Lung (tissue), 11 donors: ENCODE measurements at regions not wholly inside any gene's neighbourhood (a gene's known extent, or its start where the extent isn't known, plus 50 kb on each side); places are given as distances from the start of the nearest gene placed in this dataset.

Experiments
- ATAC-seq: fragments of 200-7000 bp; cut with Tn5 transposase; one replicate; pipeline ENCODE4 v1.9.1; 2020; ENCODE audit warnings: moderate number of reproducible peaks; ENCODE audit not compliant: insufficient read depth, low FRiP score
- DNase-seq, 3 donors: peaks; one replicate each; pipeline ENCODE4 v3.0.0-alpha.2; 2013 to 2017
- H3K27ac ChIP-seq, 2 donors: one replicate each; pipeline ENCODE4 v1.5.1; 2013; ENCODE audit warnings: mild to moderate bottlenecking in 2 of 2, moderate library complexity in 2 of 2, control low read depth in 1 of 2, inconsistent platforms in 1 of 2, low read depth in 1 of 2, low read length in 1 of 2
- H3K27me3 ChIP-seq, 3 donors: one replicate each; pipeline ENCODE4 v1.5.1; 2013; ENCODE audit warnings: low read length in 2 of 3; ENCODE audit not compliant: control insufficient read depth in 3 of 3, insufficient read depth in 3 of 3
- H3K36me3 ChIP-seq, 4 donors: one replicate each; pipeline ENCODE4 v1.5.1; 2013; ENCODE audit warnings: low read length in 4 of 4, mild to moderate bottlenecking in 1 of 4, moderate library complexity in 1 of 4; ENCODE audit not compliant: control insufficient read depth in 4 of 4, insufficient read depth in 4 of 4
- H3K4me1 ChIP-seq, 5 donors: one replicate each; pipeline ENCODE4 v1.5.1; 2013; ENCODE audit warnings: low read length in 5 of 5, mild to moderate bottlenecking in 2 of 5, moderate library complexity in 1 of 5; ENCODE audit not compliant: control insufficient read depth in 5 of 5, insufficient read depth in 5 of 5
- H3K4me3 ChIP-seq: one replicate; pipeline ENCODE4 v1.5.1; 2013; ENCODE audit warnings: mild to moderate bottlenecking, control low read depth, moderate library complexity
- H3K9ac ChIP-seq, 2 donors: one replicate each; pipeline ENCODE4 v1.5.1; 2013; ENCODE audit warnings: low read length in 2 of 2, control low read depth in 1 of 2; ENCODE audit not compliant: insufficient read depth in 1 of 2
- H3K9me3 ChIP-seq, 4 donors: one replicate each; pipeline ENCODE4 v1.5.1; 2013; ENCODE audit warnings: low read length in 3 of 4, mild to moderate bottlenecking in 1 of 4, moderate library complexity in 1 of 4; ENCODE audit not compliant: control insufficient read depth in 4 of 4, insufficient read depth in 3 of 4
- WGBS, 2 donors: extraction: QIAGEN DNeasy Blood & Tissue Kit; methylation state at CpG; one replicate each; pipeline ENCODE4 v1.1.7; 2013; 5-methylcytosine and 5-hydroxymethylcytosine counted together
- TF ChIP-seq, protein P1 (sequence below): IDR thresholded peaks from 2 replicates; pipeline ENCODE4 v1.5.1; 2012; ENCODE audit warnings: mild to moderate bottlenecking; ENCODE audit errors: control extremely low read depth, extremely low read depth
- donor health status: control.
- donor health status: control.
- donor health status: Bipolar disorder and iron deficiency.
- donor health status: healthy.
- donor health status: DM: yes; HTN: yes; CAD: no.

GRCh38 chr10:34875061-34875460, 60.0 kb upstream of the PARD3 start:
- no peaks in the 10 kb centered on the region for H3K4me1 ChIP-seq
- no peak overlapping the region for H3K4me3 ChIP-seq
- H3K9ac ChIP-seq: no peak overlapping the region
- WGBS, 2 donors: 97% methylated on average over 11 of the region's 11 CpGs
- ATAC-seq: no peak
- no peak overlapping the region for H3K27ac ChIP-seq
- TF ChIP-seq, protein P1, sequence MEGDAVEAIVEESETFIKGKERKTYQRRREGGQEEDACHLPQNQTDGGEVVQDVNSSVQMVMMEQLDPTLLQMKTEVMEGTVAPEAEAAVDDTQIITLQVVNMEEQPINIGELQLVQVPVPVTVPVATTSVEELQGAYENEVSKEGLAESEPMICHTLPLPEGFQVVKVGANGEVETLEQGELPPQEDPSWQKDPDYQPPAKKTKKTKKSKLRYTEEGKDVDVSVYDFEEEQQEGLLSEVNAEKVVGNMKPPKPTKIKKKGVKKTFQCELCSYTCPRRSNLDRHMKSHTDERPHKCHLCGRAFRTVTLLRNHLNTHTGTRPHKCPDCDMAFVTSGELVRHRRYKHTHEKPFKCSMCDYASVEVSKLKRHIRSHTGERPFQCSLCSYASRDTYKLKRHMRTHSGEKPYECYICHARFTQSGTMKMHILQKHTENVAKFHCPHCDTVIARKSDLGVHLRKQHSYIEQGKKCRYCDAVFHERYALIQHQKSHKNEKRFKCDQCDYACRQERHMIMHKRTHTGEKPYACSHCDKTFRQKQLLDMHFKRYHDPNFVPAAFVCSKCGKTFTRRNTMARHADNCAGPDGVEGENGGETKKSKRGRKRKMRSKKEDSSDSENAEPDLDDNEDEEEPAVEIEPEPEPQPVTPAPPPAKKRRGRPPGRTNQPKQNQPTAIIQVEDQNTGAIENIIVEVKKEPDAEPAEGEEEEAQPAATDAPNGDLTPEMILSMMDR: no peak
- no peaks in the 10 kb centered on the region for H3K36me3 ChIP-seq
- DNase-seq: no peak
- no peaks in the 10 kb centered on the region for H3K27me3 ChIP-seq
- no peaks in the 10 kb centered on the region for H3K9me3 ChIP-seq

GRCh38 chr10:34872820-34873219, 57.7 kb upstream of the PARD3 start:
- H3K27ac ChIP-seq: no peak overlapping the region
- H3K4me1 ChIP-seq: no peaks in the 10 kb centered on the region
- H3K4me3 ChIP-seq: no peak overlapping the region
- no peak for DNase-seq
- no peak overlapping the region for H3K9ac ChIP-seq
- WGBS, 2 donors: 89 to 95% methylated on average over 3 of the region's 3 CpGs
- TF ChIP-seq, protein P1: no peak
- H3K9me3 ChIP-seq: no peaks in the 10 kb centered on the region
- no peak for ATAC-seq
- H3K36me3 ChIP-seq: no peaks in the 10 kb centered on the region
- no peaks in the 10 kb centered on the region for H3K27me3 ChIP-seq

- no peak overlapping the region for H3K4me3 ChIP-seq
- H3K9me3 ChIP-seq: no peaks in the 10 kb centered on the region
- peaks cover 0 to 4% (median under 1%) of the 10 kb centered on the region in 5 donors for H3K4me1 ChIP-seq
- DNase-seq (no peak), ATAC-seq (no peak)
- no peak overlapping the region for H3K27ac ChIP-seq
- H3K36me3 ChIP-seq: no peaks in the 10 kb centered on the region
- no peaks in the 10 kb centered on the region for H3K27me3 ChIP-seq
- H3K9ac ChIP-seq: no peak overlapping the region
- WGBS, 2 donors: 68 to 73% methylated on average over 11 of the region's 11 CpGs
- TF ChIP-seq, protein P1: no peak
These were observed 54.2 kb upstream of the PARD3 start for GRCh38 chr10:34869135-34869836.

- H3K36me3 ChIP-seq: no peaks in the 10 kb centered on the region
- DNase-seq (no peak), ATAC-seq (no peak)
- WGBS, 2 donors: 93 to 98% methylated on average over 6 of the region's 6 CpGs
- H3K27ac ChIP-seq: no peak overlapping the region
- peaks cover 0 to 9% (median 2%) of the 10 kb centered on the region in 5 donors for H3K4me1 ChIP-seq
- H3K9me3 ChIP-seq: no peaks in the 10 kb centered on the region
- TF ChIP-seq, protein P1: no peak
- no peak overlapping the region for H3K4me3 ChIP-seq
- H3K27me3 ChIP-seq: no peaks in the 10 kb centered on the region
- H3K9ac ChIP-seq: no peak overlapping the region
These were observed 53.5 kb upstream of the PARD3 start for GRCh38 chr10:34868589-34868988.
